Activated naive CD8-positive, alpha-beta T cell treated with anti-CD3 and anti-CD28 coated beads, Interleukin-2, amount 50 U/mL, for 24 hours (primary cell): ENCODE measurements at regions not wholly inside any gene's neighbourhood (a gene's known extent, or its start where the extent isn't known, plus 50 kb on each side); places are given as distances from the start of the nearest gene placed in this dataset.
"Not testable (repeated sequence)": the region's sequence is repeated elsewhere in the genome, so short reads cannot be mapped to it uniquely, and the experiment has no call there.

Source experiments
- ATAC-seq: fragments of 150-1000 bp; cut with Tn5 transposase; one replicate; pipeline ENCODE4 v1.10.0; 2021
- DNase-seq: peaks from one replicate; pipeline ENCODE4 v3.0.0; 2021
- H3K27ac Mint-ChIP-seq: one replicate; pipeline ENCODE4 v1.8.0; 2021; ENCODE audit warnings: mild to moderate bottlenecking, mixed read lengths
- H3K27me3 Mint-ChIP-seq: one replicate; pipeline ENCODE4 v1.8.0; 2021; ENCODE audit warnings: mixed read lengths
- H3K36me3 Mint-ChIP-seq: one replicate; pipeline ENCODE4 v1.8.0; 2021; ENCODE audit warnings: low read depth, mixed read lengths
- H3K4me1 Mint-ChIP-seq: one replicate; pipeline ENCODE4 v1.8.0; 2021; ENCODE audit warnings: mixed read lengths
- H3K4me3 Mint-ChIP-seq: one replicate; pipeline ENCODE4 v1.8.0; 2021; ENCODE audit warnings: mild to moderate bottlenecking, moderate library complexity, mixed read lengths
- H3K9me3 Mint-ChIP-seq: one replicate; pipeline ENCODE4 v1.8.0; 2021; ENCODE audit warnings: mixed read lengths

GRCh38 chr21:25191141-25191540, 416.1 kb downstream of the MRPL39 start:
- H3K9me3 Mint-ChIP-seq, result no peaks in the 10 kb centered on the region
- no peak overlapping the region for H3K4me3 Mint-ChIP-seq
- no peak for DNase-seq
- no peaks in the 10 kb centered on the region for H3K36me3 Mint-ChIP-seq
- no peak overlapping the region for H3K27ac Mint-ChIP-seq
- no peaks in the 10 kb centered on the region for H3K27me3 Mint-ChIP-seq
- peaks cover 9% of the 10 kb centered on the region for H3K4me1 Mint-ChIP-seq
- ATAC-seq, result no peak

GRCh38 chr21:25189497-25189896, 417.8 kb downstream of the MRPL39 start:
- Mint-ChIP-seq H3K27ac (no peak overlapping the region), H3K4me3 (no peak overlapping the region), H3K27me3 (no peaks in the 10 kb centered on the region), H3K36me3 (no peaks in the 10 kb centered on the region), H3K9me3 (no peaks in the 10 kb centered on the region), H3K4me1 (peaks cover 10% of the 10 kb centered on the region)
- DNase-seq (no peak), ATAC-seq (no peak)

- Mint-ChIP-seq H3K27me3 (no peaks in the 10 kb centered on the region), H3K27ac (no peak overlapping the region), H3K4me1 (peaks cover 10% of the 10 kb centered on the region), H3K4me3 (no peak overlapping the region), H3K9me3 (no peaks in the 10 kb centered on the region), H3K36me3 (no peaks in the 10 kb centered on the region)
- ATAC-seq (peak; percentile 85), DNase-seq (peak; percentile 4)
Measured at GRCh38 chr21:25188677-25189079, 418.6 kb downstream of the MRPL39 start.

GRCh38 chr21:25186273-25186672, 421.0 kb downstream of the MRPL39 start:
- Mint-ChIP-seq H3K9me3 (peaks cover 3% of the 10 kb centered on the region), H3K27ac (no peak overlapping the region), H3K4me3 (no peak overlapping the region), H3K36me3 (no peaks in the 10 kb centered on the region), H3K4me1 (peaks cover 10% of the 10 kb centered on the region), H3K27me3 (no peaks in the 10 kb centered on the region)
- no peak for ATAC-seq
- DNase-seq, result no peak

GRCh38 chr21:25183577-25183976, 423.7 kb downstream of the MRPL39 start:
- ATAC-seq (no peak), DNase-seq (no peak)
- Mint-ChIP-seq H3K4me1 (peaks cover 8% of the 10 kb centered on the region), H3K9me3 (peaks cover 7% of the 10 kb centered on the region), H3K27ac (no peak overlapping the region), H3K4me3 (no peak overlapping the region), H3K27me3 (no peaks in the 10 kb centered on the region), H3K36me3 (no peaks in the 10 kb centered on the region)

GRCh38 chr21:25181690-25182089, 425.6 kb downstream of the MRPL39 start:
- H3K9me3 Mint-ChIP-seq, H3K36me3 Mint-ChIP-seq, ATAC-seq, H3K27ac Mint-ChIP-seq, H3K4me3 Mint-ChIP-seq, H3K27me3 Mint-ChIP-seq, H3K4me1 Mint-ChIP-seq, DNase-seq: not testable (repeated sequence)

GRCh38 chr21:25179116-25179515, 428.2 kb downstream of the MRPL39 start:
- Mint-ChIP-seq H3K27ac (no peak overlapping the region), H3K4me3 (no peak overlapping the region), H3K27me3 (no peaks in the 10 kb centered on the region), H3K4me1 (peaks cover 6% of the 10 kb centered on the region), H3K36me3 (no peaks in the 10 kb centered on the region), H3K9me3 (peaks cover 7% of the 10 kb centered on the region)
- ATAC-seq, result no peak
- no peak for DNase-seq

- Mint-ChIP-seq H3K9me3 (peaks cover 4% of the 10 kb centered on the region), H3K27ac (peak overlapping the region; percentile 76), H3K27me3 (no peaks in the 10 kb centered on the region), H3K4me3 (no peak overlapping the region), H3K4me1 (peaks cover 6% of the 10 kb centered on the region), H3K36me3 (no peaks in the 10 kb centered on the region)
- DNase-seq, result no peak
- ATAC-seq, result peak; percentile 63
Measured at GRCh38 chr21:25176637-25177412, 430.5 kb downstream of the MRPL39 start.

GRCh38 chr21:25175938-25176337, 431.3 kb downstream of the MRPL39 start:
- Mint-ChIP-seq H3K4me1 (peaks cover 6% of the 10 kb centered on the region), H3K36me3 (no peaks in the 10 kb centered on the region), H3K4me3 (no peak overlapping the region), H3K27me3 (no peaks in the 10 kb centered on the region), H3K27ac (no peak overlapping the region), H3K9me3 (peaks cover 4% of the 10 kb centered on the region)
- no peak for DNase-seq
- no peak for ATAC-seq

GRCh38 chr21:25171438-25171837, 435.8 kb downstream of the MRPL39 start:
- peaks cover 1% of the 10 kb centered on the region for H3K4me1 Mint-ChIP-seq
- H3K9me3 Mint-ChIP-seq, result peaks cover 15% of the 10 kb centered on the region
- ATAC-seq, result no peak

GRCh38 chr21:25170681-25171080, 436.6 kb downstream of the MRPL39 start:
- Mint-ChIP-seq H3K4me1 (peaks cover 1% of the 10 kb centered on the region), H3K27me3 (no peaks in the 10 kb centered on the region), H3K27ac (no peak overlapping the region), H3K9me3 (peaks cover 15% of the 10 kb centered on the region), H3K36me3 (peaks cover 2% of the 10 kb centered on the region), H3K4me3 (no peak overlapping the region)
- DNase-seq (no peak), ATAC-seq (no peak)

More at GRCh38 chr21:25171438-25171837, 435.8 kb downstream of the MRPL39 start:
- Mint-ChIP-seq H3K27ac (no peak overlapping the region), H3K4me3 (no peak overlapping the region), H3K36me3 (peaks cover 2% of the 10 kb centered on the region), H3K27me3 (no peaks in the 10 kb centered on the region)
- DNase-seq, result no peak

- no peaks in the 10 kb centered on the region for H3K27me3 Mint-ChIP-seq
- ATAC-seq (no peak), DNase-seq (no peak)
- peaks cover 2% of the 10 kb centered on the region for H3K36me3 Mint-ChIP-seq
- peaks cover 15% of the 10 kb centered on the region for H3K9me3 Mint-ChIP-seq
- no peaks in the 10 kb centered on the region for H3K4me1 Mint-ChIP-seq
- H3K4me3 Mint-ChIP-seq, result no peak overlapping the region
- H3K27ac Mint-ChIP-seq, result no peak overlapping the region
Measured at GRCh38 chr21:25169370-25169769, 437.9 kb downstream of the MRPL39 start.

- not testable (repeated sequence) for H3K4me3 Mint-ChIP-seq, DNase-seq, ATAC-seq, H3K27me3 Mint-ChIP-seq, H3K27ac Mint-ChIP-seq, H3K4me1 Mint-ChIP-seq, H3K36me3 Mint-ChIP-seq
- peaks cover 18% of the 10 kb centered on the region for H3K9me3 Mint-ChIP-seq
Measured at GRCh38 chr21:25166904-25167303, 440.4 kb downstream of the MRPL39 start.

- ATAC-seq, result no peak
- DNase-seq, result no peak
- Mint-ChIP-seq H3K4me3 (no peak overlapping the region), H3K36me3 (no peaks in the 10 kb centered on the region), H3K27ac (no peak overlapping the region), H3K4me1 (no peaks in the 10 kb centered on the region), H3K27me3 (no peaks in the 10 kb centered on the region), H3K9me3 (peaks cover 7% of the 10 kb centered on the region)
Measured at GRCh38 chr21:25161571-25161970, 445.7 kb downstream of the MRPL39 start.

- DNase-seq, ATAC-seq, H3K27me3 Mint-ChIP-seq, H3K27ac Mint-ChIP-seq, H3K4me3 Mint-ChIP-seq, H3K36me3 Mint-ChIP-seq, H3K9me3 Mint-ChIP-seq, H3K4me1 Mint-ChIP-seq: not testable (repeated sequence)
Measured at GRCh38 chr21:25155020-25155419, 452.3 kb downstream of the MRPL39 start.

GRCh38 chr21:25149022-25149421, 458.3 kb downstream of the MRPL39 start:
- DNase-seq (no peak), ATAC-seq (no peak)
- peaks cover 2% of the 10 kb centered on the region for H3K36me3 Mint-ChIP-seq
- H3K4me1 Mint-ChIP-seq, result no peaks in the 10 kb centered on the region
- no peaks in the 10 kb centered on the region for H3K27me3 Mint-ChIP-seq
- H3K4me3 Mint-ChIP-seq, result no peak overlapping the region
- peaks cover 4% of the 10 kb centered on the region for H3K9me3 Mint-ChIP-seq
- H3K27ac Mint-ChIP-seq, result no peak overlapping the region
